OCI-LY3 (cell line): ENCODE measurements at regions not wholly inside any gene's neighbourhood (a gene's known extent, or its start where the extent isn't known, plus 50 kb on each side); places are given as distances from the start of the nearest gene placed in this dataset.

Experiments used
- H2AFZ ChIP-seq: fragments of 200-600, 300-600 bp; shearing (Covaris generic); 2 replicates; pipeline ENCODE4 v1.6.0; 2014; ENCODE audit warnings: antibody characterized with exemption, low read depth, low read length
- H3K27ac ChIP-seq: fragments of 200-600, 300-600 bp; sonication (generic); 2 replicates; pipeline ENCODE4 v1.5.1; 2014; ENCODE audit warnings: mild to moderate bottlenecking, low read length, moderate library complexity, mixed read lengths
- H3K27me3 ChIP-seq: fragments of 200-600, 300-600 bp; sonication (generic); 2 replicates; pipeline ENCODE4 v1.6.1; 2014; ENCODE audit warnings: low read depth, low read length, mixed read lengths
- H3K36me3 ChIP-seq: fragments of 200-600, 300-600 bp; sonication (generic); replicated peaks from 2 replicates; pipeline ENCODE3; 2014; ENCODE audit warnings: low read depth, low read length, mixed read lengths
- H3K4me1 ChIP-seq: fragments of 300-600, 200-600 bp; sonication (generic); 2 replicates; pipeline ENCODE4 v1.6.1; 2014; ENCODE audit warnings: low read length, mixed read lengths
- H3K4me2 ChIP-seq: fragments of 200-600, 300-600 bp; sonication (generic); 2 replicates; pipeline ENCODE4 v1.6.1; 2014; ENCODE audit warnings: low read length, mixed read lengths
- H3K4me3 ChIP-seq: fragments of 300-600, 200-600 bp; sonication (generic); 2 replicates; pipeline ENCODE4 v1.5.1; 2014; ENCODE audit warnings: antibody characterized with exemption, mild to moderate bottlenecking, low read length, moderate library complexity
- H3K79me2 ChIP-seq: fragments of 300-600, 200-600 bp; shearing (Covaris generic); 2 replicates; pipeline ENCODE4 v1.6.1; 2014; ENCODE audit warnings: mild to moderate bottlenecking, low read length, mixed read lengths
- H3K9ac ChIP-seq: fragments of 300-600, 200-600 bp; shearing (Covaris generic); 2 replicates; pipeline ENCODE4 v1.6.0; 2014; ENCODE audit warnings: mild to moderate bottlenecking, low read length, moderate library complexity
- H3K9me3 ChIP-seq: fragments of 200-600, 300-600 bp; shearing (Covaris generic); 2 replicates; pipeline ENCODE4 v1.6.1; 2014; ENCODE audit warnings: low read length, mixed read lengths; ENCODE audit not compliant: insufficient read depth
- H4K20me1 ChIP-seq: fragments of 200-600, 300-600 bp; sonication (generic); 2 replicates; pipeline ENCODE4 v1.6.1; 2016; ENCODE audit warnings: low read length, mixed read lengths; ENCODE audit not compliant: insufficient read depth
- CTCF ChIP-seq: fragments of 200-600, 300-600 bp; sonication (generic); IDR thresholded peaks from 2 replicates; pipeline ENCODE4 v1.5.1; 2014; ENCODE audit warnings: antibody characterized with exemption, low read length, low read depth
- EZH2phosphoT487 ChIP-seq: fragments of 200-600 bp; shearing (Covaris generic); IDR thresholded peaks from 2 replicates; pipeline ENCODE4 v1.6.1; 2018; ENCODE audit warnings: antibody characterized with exemption, mixed run types, low read depth

DNA sequence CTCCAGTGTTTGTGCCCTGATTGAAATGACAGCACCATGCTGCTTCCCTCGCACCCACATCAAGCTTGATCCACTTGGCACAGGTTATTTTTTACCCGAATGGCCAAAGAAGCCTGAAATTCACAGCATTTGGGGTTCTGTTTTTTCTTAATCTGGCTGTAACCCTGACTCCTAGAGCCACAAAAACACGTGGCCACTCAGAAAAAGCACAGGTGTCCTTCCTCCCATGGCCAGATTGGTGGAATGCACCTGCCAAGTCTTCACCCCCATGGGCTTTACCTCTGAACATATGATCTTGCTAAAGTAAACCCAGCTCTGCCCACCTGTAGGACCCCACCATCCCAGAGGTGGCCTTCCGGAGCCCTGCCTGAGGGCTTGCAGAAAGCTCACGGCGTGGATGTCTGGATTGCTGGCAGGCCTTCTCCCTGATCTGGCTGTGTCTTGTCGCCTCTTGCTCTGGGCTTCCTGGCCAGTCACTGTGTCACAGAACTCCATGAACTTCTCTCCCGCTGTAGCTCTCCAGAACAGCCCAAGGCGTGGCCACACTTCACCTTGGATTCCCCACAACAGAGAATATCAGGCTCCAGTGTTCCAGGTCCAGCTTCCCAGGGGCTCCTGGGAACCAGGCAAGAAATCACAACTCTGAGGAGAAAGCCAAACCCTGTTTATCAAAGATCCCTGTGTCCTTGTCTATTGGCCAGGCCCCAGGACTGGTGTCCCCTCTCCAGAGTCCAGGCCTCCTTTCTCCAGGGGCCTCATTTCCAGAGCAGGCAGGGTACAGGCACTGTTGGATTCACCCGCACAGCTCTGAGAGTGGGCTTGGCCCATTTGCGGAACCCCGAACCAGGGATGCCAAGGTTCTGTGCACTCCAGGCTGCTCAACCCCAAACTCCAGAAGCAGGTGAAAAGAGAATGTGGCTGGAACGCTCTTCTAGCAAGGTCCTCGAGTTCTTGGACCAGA, 272.5 kb downstream of the SYK start:
- TF ChIP-seq EZH2phosphoT487 (no peak), CTCF (no peak)
- Histone ChIP-seq H3K4me1 (no peaks in the 10 kb centered on the region), H3K27ac (no peak overlapping the region), H3K9ac (no peak overlapping the region), H4K20me1 (no peaks in the 10 kb centered on the region), H2AFZ (no peak overlapping the region), H3K79me2 (no peaks in the 10 kb centered on the region), H3K4me3 (no peak overlapping the region), H3K27me3 (no peaks in the 10 kb centered on the region), H3K36me3 (no peaks in the 10 kb centered on the region), H3K9me3 (no peaks in the 10 kb centered on the region), H3K4me2 (no peak overlapping the region)

DNA sequence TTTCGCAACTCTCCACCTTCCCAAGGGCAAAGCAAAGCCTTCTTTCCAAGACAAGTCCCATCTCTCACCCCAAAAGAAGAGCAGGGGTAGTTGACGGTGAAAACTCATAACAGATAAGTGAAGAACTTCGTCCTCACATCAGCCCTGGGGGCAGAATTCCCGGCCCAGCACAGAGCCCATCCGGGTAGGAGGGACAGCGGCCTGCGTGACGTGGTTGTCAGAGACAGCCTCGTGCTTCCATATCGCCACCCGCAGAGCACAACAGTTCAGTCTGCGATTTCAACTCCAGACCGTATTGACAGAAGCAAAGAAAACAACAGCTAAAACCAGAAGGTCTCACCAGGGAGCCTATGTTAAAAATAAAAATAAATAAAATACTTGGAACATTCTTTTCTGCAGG, 273.2 kb downstream of the SYK start:
- H3K36me3 ChIP-seq, result no peaks in the 10 kb centered on the region
- no peak overlapping the region for H3K27ac ChIP-seq
- H3K9ac ChIP-seq, result no peak overlapping the region
- no peaks in the 10 kb centered on the region for H3K79me2 ChIP-seq
- TF ChIP-seq CTCF (no peak), EZH2phosphoT487 (no peak)
- H3K9me3 ChIP-seq, result no peaks in the 10 kb centered on the region
- no peak overlapping the region for H2AFZ ChIP-seq
- no peaks in the 10 kb centered on the region for H3K4me1 ChIP-seq
- peaks cover 4% of the 10 kb centered on the region; the same call in 1 of the 2 replicates for H3K27me3 ChIP-seq
- no peak overlapping the region for H3K4me3 ChIP-seq
- H4K20me1 ChIP-seq, result no peaks in the 10 kb centered on the region
- no peak overlapping the region for H3K4me2 ChIP-seq

DNA sequence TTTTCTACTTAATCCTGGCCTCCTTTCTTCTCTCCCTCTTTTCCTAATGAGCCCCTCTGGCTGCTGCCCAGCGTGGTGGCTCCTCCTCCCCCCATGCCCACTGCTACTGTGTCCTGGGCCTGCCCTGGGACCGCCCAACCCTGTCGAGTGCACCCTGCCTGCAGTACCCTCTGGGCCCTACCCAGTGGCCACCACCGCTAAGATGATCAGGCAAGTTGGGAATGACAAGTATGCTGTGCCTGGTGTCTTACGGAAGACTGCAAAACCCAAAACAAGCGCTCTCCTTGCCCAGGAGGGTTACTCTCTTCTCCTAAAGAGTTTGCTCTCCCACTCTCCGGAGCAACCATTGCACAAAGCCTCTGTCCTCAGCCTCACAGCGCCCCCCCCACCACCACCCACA, 273.7 kb downstream of the SYK start:
- no peaks in the 10 kb centered on the region for H4K20me1 ChIP-seq
- no peaks in the 10 kb centered on the region for H3K36me3 ChIP-seq
- TF ChIP-seq CTCF (no peak), EZH2phosphoT487 (no peak)
- no peak overlapping the region for H3K27ac ChIP-seq
- H3K4me1 ChIP-seq, result no peaks in the 10 kb centered on the region
- H3K27me3 ChIP-seq, result peaks cover 4% of the 10 kb centered on the region; the same call in 1 of the 2 replicates
- no peak overlapping the region for H3K9ac ChIP-seq
- H3K4me3 ChIP-seq, result no peak overlapping the region
- no peaks in the 10 kb centered on the region for H3K79me2 ChIP-seq
- no peak overlapping the region for H2AFZ ChIP-seq
- no peaks in the 10 kb centered on the region for H3K9me3 ChIP-seq
- H3K4me2 ChIP-seq, result no peak overlapping the region

DNA sequence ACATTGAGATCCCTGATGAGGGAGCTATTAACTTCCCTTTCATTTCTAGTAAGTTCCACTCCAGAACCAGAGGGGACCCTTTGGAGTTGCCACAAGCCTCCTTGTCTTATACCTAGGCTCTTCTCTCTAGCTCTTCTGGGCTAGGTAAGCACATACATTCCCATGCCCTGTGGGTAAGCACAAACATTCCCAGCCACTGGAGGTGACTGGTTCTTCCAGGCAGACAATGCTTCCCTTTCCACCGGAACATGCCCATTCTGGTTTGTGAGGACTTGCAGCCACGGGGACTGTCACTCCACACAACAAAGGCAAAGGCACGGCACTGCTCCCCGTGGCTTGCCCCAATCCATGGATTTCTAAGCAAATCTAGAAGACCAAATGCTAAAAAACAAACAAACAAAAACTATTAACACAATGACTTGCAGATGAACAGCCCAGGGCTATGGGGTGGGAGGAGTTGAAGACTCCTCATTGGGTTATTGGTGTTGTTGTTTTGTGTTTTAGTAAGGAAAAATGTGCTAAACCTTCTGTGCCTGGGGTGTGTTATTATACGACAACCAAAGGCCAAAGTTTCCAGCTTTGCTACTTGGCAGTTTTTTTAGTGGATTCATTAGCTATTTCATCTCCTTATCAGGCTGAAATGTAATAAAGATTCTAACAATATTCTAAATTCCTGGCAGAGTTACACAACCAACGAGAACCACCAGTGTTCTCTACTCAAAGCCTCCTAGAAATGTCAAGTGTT, 276.2 kb downstream of the SYK start:
- H3K9ac ChIP-seq, result no peak overlapping the region
- H3K4me3 ChIP-seq, result no peak overlapping the region
- no peaks in the 10 kb centered on the region for H4K20me1 ChIP-seq
- no peak overlapping the region for H3K27ac ChIP-seq
- H2AFZ ChIP-seq, result no peak overlapping the region
- no peak overlapping the region for H3K4me2 ChIP-seq
- peaks cover 9% of the 10 kb centered on the region; the same call in 1 of the 2 replicates for H3K27me3 ChIP-seq
- TF ChIP-seq EZH2phosphoT487, result no peak
- no peaks in the 10 kb centered on the region for H3K36me3 ChIP-seq
- no peaks in the 10 kb centered on the region for H3K9me3 ChIP-seq
- no peaks in the 10 kb centered on the region for H3K4me1 ChIP-seq
- no peaks in the 10 kb centered on the region for H3K79me2 ChIP-seq
